ENCODE measurements at regions not wholly inside any gene's neighbourhood (a gene's known extent, or its start where the extent isn't known, plus 50 kb on each side); places are given as distances from the start of the nearest gene placed in this dataset.

DNA sequence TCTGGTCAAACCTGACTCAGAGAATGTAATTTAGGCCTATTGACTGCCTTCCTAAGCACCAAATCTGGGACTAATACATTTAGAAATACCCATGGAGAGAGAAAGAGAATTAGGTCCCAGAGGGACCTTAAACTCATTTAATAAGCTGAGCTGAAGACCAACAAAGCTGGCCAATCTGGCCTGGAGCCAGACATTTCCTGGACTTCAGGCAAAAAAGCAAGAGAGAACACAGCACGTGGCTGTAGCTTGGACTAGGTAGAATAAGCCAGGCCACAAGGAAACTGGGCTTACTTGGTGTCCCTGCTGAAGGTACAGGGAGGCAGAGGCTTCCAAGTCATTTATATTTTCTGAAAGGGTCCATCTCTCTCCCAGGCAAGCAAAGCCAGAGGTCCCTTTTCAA, 88.1 kb downstream of the RTP4 start:
- H3K36me3 ChIP-seq = no peaks in the 10 kb centered on the region
- no peak overlapping the region for H3K4me3 ChIP-seq
- DNase-seq = no peak
- H3K9me3 ChIP-seq = no peaks in the 10 kb centered on the region; the same call in 1 of the 2 replicates
- H3K27me3 ChIP-seq = peaks cover 2% of the 10 kb centered on the region; the same call in 1 of the 2 replicates

DNA sequence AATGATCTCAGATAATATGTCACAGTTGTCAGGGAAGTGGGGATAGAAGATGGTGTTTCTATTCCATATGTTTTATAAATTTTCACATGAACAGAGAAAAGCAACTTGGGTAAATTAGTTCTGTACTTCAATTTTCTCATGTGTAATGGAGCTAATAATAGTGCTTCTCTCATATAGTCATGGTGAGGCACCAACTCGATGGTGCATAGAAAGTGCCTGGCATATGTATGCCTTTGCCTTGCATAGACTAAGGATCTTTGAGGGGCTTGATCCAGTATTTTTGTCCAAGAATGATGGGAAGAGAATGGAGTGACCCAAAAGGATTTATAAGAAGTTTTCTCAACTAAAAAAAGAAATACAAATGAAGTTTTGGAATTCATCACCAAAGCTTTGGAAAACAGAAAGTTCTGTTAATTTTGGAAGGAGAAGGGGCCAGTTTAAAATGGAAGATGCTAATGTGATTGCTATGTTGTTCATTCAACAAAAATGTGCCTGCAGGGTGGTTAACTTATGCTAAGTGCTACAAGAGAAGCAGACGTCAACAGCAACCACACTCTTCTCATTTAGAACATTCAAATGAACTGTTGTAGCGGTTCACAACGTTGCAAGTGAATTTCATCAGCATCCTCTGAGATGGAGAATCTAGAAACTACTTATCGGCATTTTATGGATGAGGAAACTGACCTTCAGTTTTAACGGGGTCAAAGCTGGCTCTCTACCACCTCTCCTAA, 86.1 kb downstream of the RTP4 start:
- H3K27me3 ChIP-seq = peaks cover 2% of the 10 kb centered on the region; the same call in 1 of the 2 replicates
- DNase-seq = no peak
- no peak overlapping the region for H3K4me3 ChIP-seq
- H3K36me3 ChIP-seq = no peaks in the 10 kb centered on the region
- no peaks in the 10 kb centered on the region; the same call in 1 of the 2 replicates for H3K9me3 ChIP-seq

DNA sequence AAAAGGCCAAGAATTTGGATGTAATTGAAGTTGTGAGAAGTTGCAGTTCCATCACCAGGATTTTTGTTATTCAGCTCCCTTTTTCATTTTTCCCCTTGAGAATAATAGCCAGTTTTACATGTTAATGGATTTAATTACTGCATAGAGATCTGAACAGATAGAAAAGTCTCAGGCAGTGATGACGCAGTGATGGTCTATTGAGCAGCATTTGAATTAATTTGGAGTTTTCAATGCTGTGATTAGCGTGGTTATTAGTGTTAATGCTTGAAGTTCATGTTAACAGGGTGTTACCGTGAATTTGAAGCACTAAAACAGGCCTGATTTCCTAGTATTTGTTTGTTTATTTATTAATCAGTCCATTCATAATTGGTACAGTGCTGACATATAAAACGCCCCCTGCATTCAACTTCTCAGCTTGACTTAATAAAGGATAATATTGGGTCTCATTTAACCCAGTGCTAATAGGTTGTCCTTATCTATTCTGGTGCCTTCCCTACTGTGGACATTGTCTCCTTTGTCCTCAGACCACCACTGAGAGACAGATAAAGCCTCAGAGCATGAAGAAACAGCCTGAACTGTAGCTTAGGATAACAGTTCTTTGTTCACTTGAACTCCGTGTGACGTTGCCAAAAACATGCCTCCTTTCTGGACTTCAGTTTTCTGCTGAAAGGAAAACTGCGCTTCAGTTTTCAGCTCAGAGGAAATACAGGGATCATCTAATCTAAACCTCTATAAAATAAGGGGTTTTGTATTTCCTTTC, 82.4 kb downstream of the RTP4 start:
- DNase-seq = no peak
- peaks cover 2% of the 10 kb centered on the region; the same call in 1 of the 2 replicates for H3K27me3 ChIP-seq
- no peak overlapping the region for H3K4me3 ChIP-seq
- no peaks in the 10 kb centered on the region; the same call in 1 of the 2 replicates for H3K9me3 ChIP-seq
- H3K36me3 ChIP-seq = no peaks in the 10 kb centered on the region

DNA sequence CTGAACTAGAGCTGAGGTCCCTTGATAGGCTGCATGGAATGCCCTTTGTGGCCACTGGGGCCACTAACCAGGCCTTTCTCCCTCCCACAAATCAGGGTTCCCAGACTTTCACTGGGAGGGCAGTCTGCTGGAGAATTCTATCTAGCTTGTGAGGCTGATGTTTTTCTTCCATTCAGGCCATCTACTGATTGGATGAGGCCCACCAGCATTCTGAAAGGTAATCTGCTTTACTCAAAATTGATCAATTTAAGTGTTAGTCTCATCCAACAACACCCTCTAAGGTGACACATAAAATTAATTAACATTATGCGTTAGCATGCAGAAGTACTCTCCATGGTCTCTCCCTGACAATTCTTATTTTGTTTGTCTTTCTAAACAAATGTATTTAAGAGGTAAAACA, 80.5 kb downstream of the RTP4 start:
- no peaks in the 10 kb centered on the region for H3K36me3 ChIP-seq
- no peak for DNase-seq
- no peak overlapping the region for H3K4me3 ChIP-seq

DNA sequence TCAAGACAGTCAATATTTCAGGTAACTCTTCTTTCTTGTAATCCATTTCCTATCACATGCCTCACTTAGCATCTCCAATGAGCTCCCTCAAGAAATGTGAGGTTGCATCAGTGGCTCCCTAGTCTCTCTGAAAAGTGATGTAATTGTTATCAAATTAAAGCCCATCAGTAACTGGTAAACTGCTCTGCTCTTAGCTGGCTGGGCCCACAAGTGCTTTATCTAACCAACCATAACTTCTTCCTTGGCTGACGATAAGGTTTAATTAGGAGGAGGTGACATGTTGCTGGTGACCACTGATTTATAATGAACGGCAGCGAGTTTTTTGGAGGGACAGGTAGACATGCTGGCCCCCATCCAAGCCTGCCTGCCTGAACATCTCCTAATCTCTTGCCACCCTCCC, 79.6 kb downstream of the RTP4 start:
- no peak for DNase-seq
- Histone ChIP-seq H3K27me3 (0 out of 2 replicates have a peak, but pooled peaks cover 2% of the 10 kb centered on the region), H3K4me3 (no peak overlapping the region), H3K9me3 (no peaks in the 10 kb centered on the region; the same call in 1 of the 2 replicates), H3K36me3 (no peaks in the 10 kb centered on the region)

More for the DNA sequence above, 80.5 kb downstream of the RTP4 start:
- Histone ChIP-seq H3K9me3 (no peaks in the 10 kb centered on the region; the same call in 1 of the 2 replicates), H3K27me3 (no peaks in the 10 kb centered on the region)

DNA sequence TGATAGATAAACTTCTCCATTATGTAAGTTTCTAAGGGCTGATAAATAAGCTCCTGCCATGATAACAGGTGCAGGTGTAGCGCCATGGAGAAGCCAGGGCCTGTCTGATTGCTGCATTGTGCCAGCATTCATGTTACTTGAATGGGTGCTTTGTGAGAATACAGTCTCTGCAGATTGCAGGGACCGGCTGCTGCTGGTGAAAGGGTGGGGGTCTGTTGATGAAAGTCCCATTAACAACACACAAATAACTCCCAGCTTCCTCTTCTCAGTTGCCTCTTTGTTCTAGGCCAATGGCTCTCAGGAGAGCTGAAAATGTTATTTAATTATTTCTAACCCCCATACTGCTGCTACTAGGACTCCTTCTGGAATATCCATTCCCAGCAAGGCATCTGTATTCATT, 77.2 kb downstream of the RTP4 start:
- DNase-seq = no peak
- H3K27me3 ChIP-seq = 0 out of 2 replicates have a peak, but pooled peaks cover 2% of the 10 kb centered on the region

DNA sequence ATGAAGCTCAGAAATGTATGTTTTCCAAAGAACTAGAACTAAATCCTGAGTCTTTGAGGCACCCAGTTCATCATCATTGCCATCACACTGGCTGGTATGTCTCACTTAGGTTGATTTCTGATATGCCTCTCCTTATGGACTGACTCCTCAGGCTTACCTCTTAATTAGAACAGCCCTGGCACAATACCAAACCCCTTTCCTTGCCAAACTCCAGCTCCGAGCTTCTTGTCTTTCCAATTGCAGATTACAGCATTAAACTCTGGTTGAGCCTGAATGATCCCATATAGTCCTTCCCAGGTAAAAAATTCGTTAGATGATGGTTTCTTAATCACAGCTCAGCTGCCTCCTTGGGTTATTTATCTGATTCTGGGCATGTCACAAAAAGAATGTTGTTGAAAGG, 66.3 kb downstream of the RTP4 start:
- H3K27me3 ChIP-seq = peaks cover 2% of the 10 kb centered on the region; the same call in 1 of the 2 replicates
- DNase-seq = no peak
- H3K4me3 ChIP-seq = no peak overlapping the region
- no peaks in the 10 kb centered on the region; the same call in 1 of the 2 replicates for H3K36me3 ChIP-seq
- no peaks in the 10 kb centered on the region; the same call in 1 of the 2 replicates for H3K9me3 ChIP-seq

More for the DNA sequence above, 77.2 kb downstream of the RTP4 start:
- Histone ChIP-seq H3K4me3 (no peak overlapping the region), H3K9me3 (no peaks in the 10 kb centered on the region), H3K36me3 (no peaks in the 10 kb centered on the region)

DNA sequence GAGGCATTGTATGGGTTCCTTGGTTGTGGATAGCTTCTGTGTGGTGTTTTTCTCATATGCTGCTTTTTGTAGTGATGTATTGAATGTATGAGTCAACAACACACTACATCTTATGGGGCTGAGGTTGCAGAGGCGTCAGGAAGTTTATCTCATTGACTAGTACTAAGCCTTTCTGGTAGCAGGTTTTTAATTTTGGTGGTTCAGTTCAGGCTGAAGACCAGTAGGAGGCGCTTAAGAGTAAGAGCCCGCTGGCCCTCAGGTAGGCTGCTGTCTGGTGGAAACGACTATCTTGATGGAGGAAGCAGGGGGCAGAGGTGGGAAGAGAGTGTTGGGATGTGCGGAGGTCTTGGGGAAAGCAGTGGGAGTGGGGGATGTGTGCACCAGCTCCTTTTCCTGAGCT, 62.4 kb downstream of the RTP4 start:
- Histone ChIP-seq H3K9me3 (peaks cover 5% of the 10 kb centered on the region), H3K27me3 (peaks cover 6% of the 10 kb centered on the region; the same call in 1 of the 2 replicates), H3K36me3 (no peaks in the 10 kb centered on the region; the same call in 1 of the 2 replicates), H3K4me3 (no peak overlapping the region)
- no peak for DNase-seq

All from MG63 (cell line).